Ishikawa (cell line): ENCODE measurements at regions not wholly inside any gene's neighbourhood (a gene's known extent, or its start where the extent isn't known, plus 50 kb on each side); places are given as distances from the start of the nearest gene placed in this dataset.

ENCODE experiments used
- CEBPB ChIP-seq: IDR thresholded peaks from 2 replicates; pipeline ENCODE4 v1.6.1; 2012
- CREB1 ChIP-seq: IDR thresholded peaks from 2 replicates; pipeline ENCODE4 v1.6.1; 2012; ENCODE audit warnings: low read depth
- EGR1 ChIP-seq: IDR thresholded peaks from 2 replicates; pipeline ENCODE4 v1.6.1; 2012
- EP300 ChIP-seq: IDR thresholded peaks from 2 replicates; pipeline ENCODE4 v1.6.1; 2012; ENCODE audit warnings: borderline replicate concordance
- FOXM1 ChIP-seq: IDR thresholded peaks from 2 replicates; pipeline ENCODE4 v1.6.1; 2012; ENCODE audit warnings: low read depth, borderline replicate concordance
- MAX ChIP-seq: IDR thresholded peaks from 2 replicates; pipeline ENCODE4 v1.6.1; 2012
- NFIC ChIP-seq: IDR thresholded peaks from 2 replicates; pipeline ENCODE4 v1.6.1; 2012
- RAD21 ChIP-seq: IDR thresholded peaks from 2 replicates; pipeline ENCODE4 v1.6.1; 2012; ENCODE audit warnings: low read depth
- REST ChIP-seq: IDR thresholded peaks from 2 replicates; pipeline ENCODE4 v1.6.1; 2012; ENCODE audit warnings: low read depth, mild to moderate bottlenecking
- TAF1 ChIP-seq: IDR thresholded peaks from 2 replicates; pipeline ENCODE4 v1.6.1; 2012; ENCODE audit warnings: low read depth, mild to moderate bottlenecking
- TCF12 ChIP-seq: IDR thresholded peaks from 2 replicates; pipeline ENCODE4 v1.6.1; 2012; ENCODE audit warnings: low read depth
- TEAD4 ChIP-seq: IDR thresholded peaks from 2 replicates; pipeline ENCODE4 v1.6.1; 2012
- YY1 ChIP-seq: IDR thresholded peaks from 2 replicates; pipeline ENCODE4 v1.6.1; 2012; ENCODE audit warnings: low read depth
- ZBTB7A ChIP-seq: IDR thresholded peaks from 2 replicates; pipeline ENCODE4 v1.6.1; 2012; ENCODE audit warnings: low read depth
- TF ChIP-seq, protein P1 (sequence below): IDR thresholded peaks from 2 replicates; pipeline ENCODE4 v1.6.1; 2012

GRCh38 chr2:226383461-226383860, 416.2 kb downstream of the IRS1 start:
- TF ChIP-seq CEBPB (no peak), TCF12 (no peak), RAD21 (no peak), TEAD4 (no peak), FOXM1 (no peak), REST (no peak), MAX (no peak), NFIC (no peak), YY1 (no peak), EGR1 (no peak), TAF1 (no peak), ZBTB7A (no peak), EP300 (no peak), CREB1 (no peak)
- TF ChIP-seq, protein P1, sequence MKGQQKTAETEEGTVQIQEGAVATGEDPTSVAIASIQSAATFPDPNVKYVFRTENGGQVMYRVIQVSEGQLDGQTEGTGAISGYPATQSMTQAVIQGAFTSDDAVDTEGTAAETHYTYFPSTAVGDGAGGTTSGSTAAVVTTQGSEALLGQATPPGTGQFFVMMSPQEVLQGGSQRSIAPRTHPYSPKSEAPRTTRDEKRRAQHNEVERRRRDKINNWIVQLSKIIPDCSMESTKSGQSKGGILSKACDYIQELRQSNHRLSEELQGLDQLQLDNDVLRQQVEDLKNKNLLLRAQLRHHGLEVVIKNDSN = no peak

DNA sequence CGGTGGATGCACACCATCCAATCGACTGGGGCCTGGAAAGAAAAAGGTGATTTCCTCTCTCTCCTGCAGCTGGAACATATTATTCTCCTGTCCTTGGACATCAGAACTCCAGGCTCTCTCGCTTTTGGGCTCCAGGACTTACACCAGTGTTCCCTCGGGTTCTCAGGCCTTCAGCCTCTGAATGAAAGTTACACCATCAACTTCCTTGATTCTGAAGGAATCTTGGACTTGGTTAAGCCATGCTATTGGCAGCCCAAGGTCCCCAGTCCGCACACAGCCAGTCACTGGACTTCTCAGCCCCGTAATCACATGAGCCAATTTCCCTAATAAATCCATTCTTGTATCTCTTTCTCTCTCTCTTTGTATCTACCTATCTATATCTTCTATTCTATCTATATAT, 418.9 kb downstream of the IRS1 start:
- TF ChIP-seq, protein P1 = no peak

- no peak for TF ChIP-seq REST
- no peak for TF ChIP-seq FOXM1
- TF ChIP-seq ZBTB7A = no peak
- no peak for TF ChIP-seq CREB1
- TF ChIP-seq EP300 = no peak
- no peak for TF ChIP-seq RAD21
- no peak for TF ChIP-seq NFIC
- TF ChIP-seq TAF1 = no peak
- TF ChIP-seq, protein P1 = no peak
- no peak for TF ChIP-seq CEBPB
- no peak for TF ChIP-seq YY1
- no peak for TF ChIP-seq TEAD4
- TF ChIP-seq TCF12 = no peak
Measured at GRCh38 chr2:226378753-226379705, 420.6 kb downstream of the IRS1 start.

GRCh38 chr2:226376516-226377180, 423.0 kb downstream of the IRS1 start:
- TF ChIP-seq EGR1 = no peak
- TF ChIP-seq TCF12 = no peak
- no peak for TF ChIP-seq MAX
- TF ChIP-seq REST = no peak
- no peak for TF ChIP-seq NFIC
- TF ChIP-seq, protein P1 = no peak
- no peak for TF ChIP-seq FOXM1
- TF ChIP-seq RAD21 = no peak
- TF ChIP-seq ZBTB7A = no peak
- TF ChIP-seq YY1 = no peak
- no peak for TF ChIP-seq CEBPB
- TF ChIP-seq CREB1 = no peak
- no peak for TF ChIP-seq EP300
- TF ChIP-seq TAF1 = no peak
- TF ChIP-seq TEAD4 = no peak
